Daoy (cell line): ENCODE measurements at regions not wholly inside any gene's neighbourhood (a gene's known extent, or its start where the extent isn't known, plus 50 kb on each side); places are given as distances from the start of the nearest gene placed in this dataset.
"Not testable (repeated sequence)": the region's sequence is repeated elsewhere in the genome, so short reads cannot be mapped to it uniquely, and the experiment has no call there.

ENCODE experiments used
- DNase-seq: peaks from one replicate; pipeline ENCODE4 v3.0.0-alpha.2; 2015; ENCODE audit warnings: low read depth

DNA sequence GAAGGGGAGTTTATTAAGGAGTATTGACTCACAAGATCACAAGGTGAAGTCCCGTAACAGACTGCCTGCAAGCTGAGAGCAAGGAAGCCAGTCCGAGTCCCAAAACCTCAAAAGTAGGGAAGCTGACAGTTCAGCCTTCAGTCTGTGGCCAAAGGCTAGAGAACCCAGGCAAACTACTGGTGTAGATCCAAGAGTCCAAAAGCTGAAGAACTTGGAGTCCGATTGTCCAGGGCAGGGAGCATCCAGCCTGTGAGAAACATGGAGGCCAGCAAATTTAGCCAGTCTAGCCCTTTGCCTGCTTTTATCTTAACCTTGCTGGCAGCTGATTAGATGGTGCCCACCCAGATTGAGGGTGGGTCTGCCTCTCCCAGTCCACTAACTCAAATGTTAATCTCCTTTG, 621.9 kb upstream of the ITGA1 start:
- DNase-seq: not testable (repeated sequence)

GRCh38 chr5:52173133-52173532, 614.6 kb upstream of the ITGA1 start:
- no peak for DNase-seq

DNA sequence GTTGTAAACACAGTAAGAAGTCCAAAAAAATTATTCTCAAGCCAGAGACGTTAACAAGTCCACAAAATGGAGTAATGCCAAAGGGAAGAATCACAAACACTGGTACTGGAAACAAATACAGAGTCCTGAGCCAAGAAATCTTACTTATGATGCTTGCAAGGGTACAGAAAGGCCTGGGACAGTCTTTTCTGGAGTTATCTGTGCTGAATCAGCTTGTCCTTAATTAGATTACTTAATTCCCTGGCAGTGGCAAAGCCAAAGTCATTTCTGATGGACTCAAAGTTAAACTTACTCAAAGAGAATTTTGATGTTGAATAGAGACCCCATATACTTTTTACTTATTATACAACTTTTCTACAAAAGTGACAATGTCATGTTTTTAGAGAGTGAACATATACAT, 610.5 kb upstream of the ITGA1 start:
- no peak for DNase-seq

- no peak for DNase-seq
Observed at GRCh38 chr5:52181403-52181802, 606.3 kb upstream of the ITGA1 start.

GRCh38 chr5:52190737-52191136, 597.0 kb upstream of the ITGA1 start:
- no peak for DNase-seq

DNA sequence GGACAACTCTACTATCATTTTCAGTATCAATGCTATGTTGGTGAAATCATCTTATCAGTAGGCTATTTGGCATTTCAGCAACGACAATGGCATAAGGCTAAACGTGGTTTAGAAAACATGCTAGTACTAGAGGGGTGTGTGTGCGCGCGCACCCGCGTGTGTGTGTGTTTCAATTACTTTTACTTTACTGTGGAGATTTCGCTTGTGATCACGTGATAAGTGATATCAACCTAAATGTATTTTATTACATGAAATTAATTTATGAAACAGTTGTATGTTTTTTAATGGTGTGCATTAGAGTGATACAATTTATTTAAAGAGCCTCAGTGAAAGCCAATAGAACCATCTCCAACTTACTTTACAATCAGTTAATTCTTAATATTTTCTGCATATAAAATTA, 587.9 kb upstream of the ITGA1 start:
- no peak for DNase-seq

DNA sequence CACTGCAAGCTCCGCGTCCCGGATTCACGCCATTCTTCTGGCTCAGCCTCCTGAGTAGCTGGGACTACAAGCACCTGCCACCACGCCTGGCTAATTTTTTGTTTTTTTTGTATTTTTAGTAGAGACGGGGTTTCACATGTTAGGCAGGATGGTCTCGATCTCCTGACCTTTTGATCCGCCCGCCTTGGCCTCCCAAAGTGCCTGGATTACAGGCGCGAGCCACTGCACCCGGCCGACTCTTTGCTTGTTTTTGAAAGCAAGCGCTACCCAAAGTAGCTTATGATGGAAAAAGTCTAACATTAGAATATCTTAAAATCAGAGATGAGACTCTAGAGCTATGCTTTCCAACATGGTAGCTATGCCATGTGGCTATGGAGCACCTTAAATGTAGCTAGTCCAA, 585.5 kb upstream of the ITGA1 start:
- DNase-seq: no peak

DNA sequence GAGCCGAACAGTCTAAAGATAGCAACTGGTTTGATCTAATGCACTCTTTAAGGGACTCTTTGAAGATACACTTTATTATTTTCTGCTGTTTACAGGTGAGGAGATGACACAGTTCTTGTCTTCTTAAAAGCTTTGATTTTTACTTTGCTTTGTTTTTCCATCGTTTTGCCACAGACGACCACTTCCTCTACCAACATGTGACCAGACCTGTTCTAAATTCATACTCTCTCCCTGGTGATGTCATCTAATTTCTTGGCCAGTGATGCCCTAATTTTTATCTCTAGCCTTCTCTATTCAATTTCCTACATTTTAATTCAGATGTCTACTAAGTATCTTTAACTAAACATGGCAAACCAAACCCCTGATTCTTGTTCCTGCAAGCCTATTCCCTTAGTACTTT, 583.4 kb upstream of the ITGA1 start:
- no peak for DNase-seq
